Activated CD4-positive, alpha-beta T cell treated with anti-CD3 and anti-CD28 coated beads for 36 hours (primary cell): ENCODE measurements at regions not wholly inside any gene's neighbourhood (a gene's known extent, or its start where the extent isn't known, plus 50 kb on each side); places are given as distances from the start of the nearest gene placed in this dataset.

Experiments
- ATAC-seq: fragments of 200-7000 bp; cut with Tn5 transposase; one replicate; pipeline ENCODE4 v1.10.0; 2021; ENCODE audit warnings: mild to moderate bottlenecking, moderate library complexity
- CTCF ChIA-PET: fragments of 350-600 bp; sonication (Branson Sonifier 250); formaldehyde crosslinking; loops from one replicate; lab custom pipeline; 2021; ENCODE audit warnings: antibody characterized with exemption; lab: Charles Lee
- POLR2A ChIA-PET: fragments of 350-600 bp; sonication (Branson Sonifier 250); formaldehyde crosslinking; loops from one replicate; lab custom pipeline; 2021; ENCODE audit warnings: antibody characterized with exemption, inconsistent platforms; lab: Charles Lee
- DNase-seq: peaks from one replicate; pipeline ENCODE4 v3.0.0-alpha.2; 2020
- H3K27ac Mint-ChIP-seq: one replicate; pipeline ENCODE4 v1.8.0; 2021; ENCODE audit warnings: mixed read lengths
- H3K27me3 Mint-ChIP-seq: one replicate; pipeline ENCODE4 v1.8.0; 2021; ENCODE audit warnings: mixed read lengths
- H3K36me3 Mint-ChIP-seq: one replicate; pipeline ENCODE4 v1.8.0; 2021; ENCODE audit warnings: low read depth, mixed read lengths
- H3K4me1 Mint-ChIP-seq: one replicate; pipeline ENCODE4 v1.8.0; 2021; ENCODE audit warnings: mixed read lengths
- H3K4me3 Mint-ChIP-seq: one replicate; pipeline ENCODE4 v1.8.0; 2021; ENCODE audit warnings: mild to moderate bottlenecking, moderate library complexity, mixed read lengths
- H3K9me3 Mint-ChIP-seq: one replicate; pipeline ENCODE4 v1.8.0; 2021; ENCODE audit warnings: low read depth, mixed read lengths
- intact Hi-C, 2 experiments: fragments of 100-400 bp; cut with DNase I in 1 of 2; cut with micrococcal nuclease in 1 of 2; formaldehyde crosslinking; loops; one replicate each; pipeline versions ENCODE4 v1.14.2 to v1.15.1; 2022 to 2024; cut with DNase I, micrococcal nuclease

DNA sequence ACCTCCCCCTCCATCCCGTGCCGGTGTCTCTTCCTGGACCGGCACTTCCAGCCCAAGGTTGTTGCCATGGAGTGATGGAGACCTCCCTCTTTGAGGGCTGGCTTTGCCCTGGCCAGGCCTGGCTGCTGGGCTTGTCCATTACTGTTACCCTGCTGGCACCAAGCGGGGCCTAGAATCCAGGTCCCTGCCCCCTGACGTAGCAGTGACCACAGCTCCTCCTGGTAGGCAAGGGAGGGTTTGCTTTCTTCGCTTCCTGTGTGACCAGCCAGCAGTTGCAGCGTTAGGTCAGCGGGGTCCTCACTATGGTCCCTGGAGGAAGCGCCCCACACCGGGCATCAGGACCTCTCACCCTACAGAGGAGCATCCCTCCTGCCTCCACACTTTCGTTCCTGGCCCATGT is 146.7 kb upstream of the COL5A1 start:
- no peaks in the 10 kb centered on the region for H3K4me1 Mint-ChIP-seq
- no peaks in the 10 kb centered on the region for H3K36me3 Mint-ChIP-seq
- H3K4me3 Mint-ChIP-seq = no peak overlapping the region
- ChIA-PET CTCF (no interaction called here), POLR2A (no interaction called here)
- no peaks in the 10 kb centered on the region for H3K9me3 Mint-ChIP-seq
- no peak overlapping the region for H3K27ac Mint-ChIP-seq
- no peak for DNase-seq
- H3K27me3 Mint-ChIP-seq = peaks cover 4% of the 10 kb centered on the region
- ATAC-seq = no peak
- intact Hi-C loops = no loop called here

DNA sequence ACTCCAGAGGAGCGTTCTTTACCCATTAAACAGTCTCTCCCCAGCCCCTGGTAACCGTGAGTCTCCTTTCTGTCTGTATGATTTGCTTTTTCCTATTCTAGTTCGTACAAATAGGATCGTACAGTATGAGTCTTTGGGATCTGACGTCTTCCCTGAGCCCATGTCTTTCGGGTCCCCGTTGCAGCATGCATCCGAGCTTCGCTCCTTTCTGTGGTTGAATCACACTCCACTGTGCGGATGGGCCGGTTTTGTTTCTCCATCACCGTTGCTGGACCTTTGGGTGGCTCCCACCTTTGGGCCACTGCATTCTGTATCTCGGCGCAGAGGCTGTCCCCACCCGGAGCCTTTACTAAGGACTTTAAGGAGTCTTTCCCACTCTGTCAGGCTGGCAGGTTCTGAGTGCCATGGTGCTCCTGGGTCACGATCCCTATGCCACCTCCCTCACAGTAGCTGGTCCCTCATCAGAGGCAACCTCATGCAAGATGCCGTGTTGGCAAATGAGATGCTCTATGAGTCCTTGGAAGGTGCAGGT is 145.7 kb upstream of the COL5A1 start:
- ATAC-seq (no peak), DNase-seq (no peak)
- CTCF ChIA-PET = no interaction called here
- no peaks in the 10 kb centered on the region for H3K9me3 Mint-ChIP-seq
- H3K4me3 Mint-ChIP-seq = no peak overlapping the region
- POLR2A ChIA-PET = no interaction called here
- no peaks in the 10 kb centered on the region for H3K4me1 Mint-ChIP-seq
- H3K27ac Mint-ChIP-seq = no peak overlapping the region
- peaks cover 5% of the 10 kb centered on the region for H3K27me3 Mint-ChIP-seq
- no peaks in the 10 kb centered on the region for H3K36me3 Mint-ChIP-seq
- intact Hi-C loops = no loop called here

DNA sequence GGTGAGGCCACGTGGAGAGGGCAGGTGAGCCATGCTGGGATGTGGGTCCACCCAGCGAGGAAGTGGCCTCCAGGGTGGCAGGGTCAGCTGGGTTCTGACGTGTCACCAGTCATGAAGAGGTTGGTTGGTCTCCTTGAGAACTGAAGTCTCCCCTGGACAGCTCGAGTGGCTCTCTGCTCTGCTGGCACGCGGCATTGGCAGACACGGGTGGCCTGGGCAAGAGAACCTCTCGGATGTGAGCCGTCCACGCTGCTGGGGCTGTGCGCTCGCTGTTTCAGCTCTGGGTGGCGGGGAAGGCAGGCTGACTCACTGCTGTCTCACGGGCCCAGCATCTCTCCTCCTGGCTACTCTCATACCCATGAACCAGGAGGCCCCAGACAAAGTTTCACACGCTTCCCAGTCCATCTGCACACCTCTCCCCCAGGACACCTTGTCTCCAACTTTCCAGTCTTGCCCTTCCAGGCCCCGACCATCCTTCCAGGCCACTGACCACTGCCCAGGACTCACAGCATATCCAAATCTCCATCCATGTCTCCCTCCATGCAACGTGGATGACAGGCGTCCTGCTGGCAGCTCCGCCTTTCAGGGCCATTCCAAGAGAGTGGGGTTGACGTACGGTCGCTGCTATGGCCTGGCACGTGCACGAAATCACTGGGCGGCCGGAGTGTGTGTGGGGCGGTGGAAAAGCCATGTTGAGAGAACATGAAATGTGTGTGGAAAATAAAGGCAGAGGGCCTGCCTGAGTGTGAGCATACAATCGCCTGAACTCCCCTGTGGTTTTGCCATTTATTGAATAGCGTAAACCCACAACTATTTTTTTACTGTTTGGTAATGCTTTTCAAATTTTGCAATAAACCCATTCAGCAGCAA is 145.0 kb upstream of the COL5A1 start:
- no peak for ATAC-seq
- Mint-ChIP-seq H3K9me3 (no peaks in the 10 kb centered on the region), H3K27me3 (peaks cover 6% of the 10 kb centered on the region), H3K36me3 (no peaks in the 10 kb centered on the region), H3K4me3 (no peak overlapping the region), H3K27ac (no peak overlapping the region), H3K4me1 (no peaks in the 10 kb centered on the region)
- POLR2A ChIA-PET = no interaction called here
- CTCF ChIA-PET = no interaction called here
- intact Hi-C loops = no loop called here
- no peak for DNase-seq

DNA sequence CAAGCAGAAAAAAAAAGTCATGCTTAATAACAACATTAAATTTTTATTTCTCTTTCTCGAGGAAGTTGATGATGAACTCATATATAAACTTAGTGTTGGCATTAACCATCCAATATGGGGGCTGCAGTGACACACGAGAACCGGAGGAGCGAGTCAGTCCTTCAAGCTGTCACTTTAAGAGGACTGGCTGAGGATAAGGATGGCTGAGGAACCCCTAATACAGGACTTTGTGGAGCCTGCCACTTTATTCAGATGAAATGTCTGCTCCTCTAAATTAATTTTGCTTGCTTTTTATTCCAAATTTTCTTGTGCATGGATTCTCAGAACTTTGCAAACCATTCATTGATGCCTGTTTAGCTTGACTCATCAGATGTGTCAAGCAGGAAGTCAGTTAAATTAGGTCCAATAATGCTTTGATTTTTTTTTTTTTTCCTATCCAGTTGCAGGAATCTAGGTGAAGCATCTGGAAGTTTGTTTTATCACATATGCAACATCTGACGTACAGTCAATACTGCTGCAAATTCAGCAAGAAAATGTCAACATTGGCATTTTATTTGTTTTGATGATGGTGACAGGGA is 144.2 kb upstream of the COL5A1 start:
- no peaks in the 10 kb centered on the region for H3K4me1 Mint-ChIP-seq
- no peak for DNase-seq

DNA sequence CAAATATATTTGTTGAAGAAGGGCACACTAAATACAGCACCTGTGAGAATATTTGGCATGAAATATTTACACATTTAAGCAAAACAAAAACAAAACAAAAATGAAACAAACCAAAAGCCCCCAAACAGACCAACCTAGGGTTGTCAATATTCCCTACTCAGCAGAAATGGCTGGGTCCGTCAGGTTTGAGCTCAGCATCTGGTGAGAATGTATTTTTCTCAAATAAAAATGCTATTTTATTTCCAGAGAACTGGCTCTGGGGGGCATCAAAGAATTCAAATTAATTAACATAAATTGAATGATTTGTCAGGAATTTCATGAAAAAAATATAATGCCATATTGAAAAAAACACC is 142.8 kb upstream of the COL5A1 start:
- POLR2A ChIA-PET = no interaction called here
- CTCF ChIA-PET = no interaction called here

More for the DNA sequence above, 144.2 kb upstream of the COL5A1 start:
- Mint-ChIP-seq H3K27me3 (peaks cover 9% of the 10 kb centered on the region), H3K4me3 (no peak overlapping the region), H3K36me3 (no peaks in the 10 kb centered on the region), H3K27ac (no peak overlapping the region), H3K9me3 (no peaks in the 10 kb centered on the region)
- POLR2A ChIA-PET = no interaction called here
- no peak for ATAC-seq
- CTCF ChIA-PET = no interaction called here
- intact Hi-C loops = no loop called here

DNA sequence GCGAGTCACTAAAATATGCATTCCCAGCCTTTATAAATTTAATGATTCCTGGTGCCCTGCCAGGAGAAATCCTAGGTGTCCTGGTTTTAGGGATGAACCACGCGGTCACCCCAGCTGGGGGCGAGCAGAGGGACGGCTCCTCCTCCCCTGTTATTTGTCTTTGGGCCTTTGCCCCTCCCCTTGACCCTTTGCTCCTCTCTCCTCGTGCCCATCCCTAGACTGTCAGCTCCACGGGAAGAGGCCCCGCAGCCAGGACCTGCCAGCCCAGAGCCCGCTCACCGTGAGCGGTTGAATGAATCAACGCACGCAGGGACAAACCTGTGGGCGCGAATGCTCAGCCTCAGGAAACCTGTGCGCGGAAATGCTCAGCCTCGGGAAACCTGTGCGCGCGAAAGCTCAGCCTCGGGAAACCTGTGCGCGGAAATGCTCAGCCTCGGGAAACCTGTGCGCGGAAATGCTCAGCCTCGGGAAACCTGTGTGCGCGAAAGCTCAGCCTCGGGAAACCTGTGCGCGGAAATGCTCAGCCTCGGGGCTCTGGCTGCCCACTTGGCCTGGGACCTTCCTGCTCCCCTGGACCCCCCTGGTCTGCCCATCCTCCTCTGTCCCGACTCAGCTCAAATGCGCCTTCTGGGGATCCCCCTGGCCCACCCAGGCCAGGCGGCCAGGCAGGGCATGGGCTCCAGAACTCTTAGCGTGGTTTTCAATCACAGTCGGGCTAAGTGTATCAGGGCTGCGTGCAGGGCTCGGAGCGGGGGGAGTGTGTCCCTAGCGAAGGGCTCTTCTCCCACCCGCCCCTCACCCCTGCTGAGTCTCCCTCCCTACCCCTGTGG is 140.5 kb upstream of the COL5A1 start:
- intact Hi-C loops = no loop called here
- ATAC-seq (no peak), DNase-seq (no peak)
- POLR2A ChIA-PET = interaction anchor here (0.6 kb wide), 1 partner anchor 428 kb away, joined by 4 read pairs; no protein-coding TSS in a partner anchor
- H3K27me3 Mint-ChIP-seq = peaks cover 5% of the 10 kb centered on the region
- H3K27ac Mint-ChIP-seq = no peak overlapping the region
- no peaks in the 10 kb centered on the region for H3K9me3 Mint-ChIP-seq
- no peaks in the 10 kb centered on the region for H3K36me3 Mint-ChIP-seq
- H3K4me3 Mint-ChIP-seq = no peak overlapping the region
- H3K4me1 Mint-ChIP-seq = no peaks in the 10 kb centered on the region
- CTCF ChIA-PET = interaction anchor here (1.3 kb wide), 1 partner anchor 24 kb away, joined by 5 read pairs; no protein-coding TSS in a partner anchor

More for the DNA sequence above, 142.8 kb upstream of the COL5A1 start:
- H3K4me3 Mint-ChIP-seq = no peak overlapping the region
- no peaks in the 10 kb centered on the region for H3K4me1 Mint-ChIP-seq
- intact Hi-C loops = no loop called here
- peaks cover 5% of the 10 kb centered on the region for H3K27me3 Mint-ChIP-seq
- H3K9me3 Mint-ChIP-seq = no peaks in the 10 kb centered on the region
- DNase-seq (no peak), ATAC-seq (no peak)
- no peak overlapping the region for H3K27ac Mint-ChIP-seq
- no peaks in the 10 kb centered on the region for H3K36me3 Mint-ChIP-seq

DNA sequence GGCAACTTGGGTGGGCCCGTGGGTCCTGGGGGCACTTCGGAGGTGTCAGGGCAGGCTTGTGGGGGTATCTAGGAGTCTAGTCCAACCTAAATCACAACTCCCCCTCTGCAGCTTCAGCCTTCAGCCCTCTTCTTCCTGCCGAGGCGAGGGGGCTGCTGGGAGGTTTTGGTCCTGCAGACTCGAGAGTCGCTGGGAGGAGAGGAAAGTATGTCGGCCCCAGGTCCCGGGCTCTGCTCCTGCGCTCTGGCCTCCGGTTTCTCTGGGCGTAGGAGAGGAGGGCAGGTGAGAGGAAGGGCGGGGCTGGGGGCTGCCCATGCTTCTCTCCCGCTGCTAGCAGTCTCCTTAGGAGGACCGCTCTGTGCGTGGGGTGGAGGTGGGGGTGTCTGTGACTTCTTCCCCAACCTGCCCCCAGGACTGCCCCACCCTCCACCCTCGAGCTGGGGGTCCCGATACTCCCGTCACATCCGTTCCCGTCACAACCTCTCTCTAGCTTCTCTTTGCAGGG is 139.8 kb upstream of the COL5A1 start:
- intact Hi-C loops = no loop called here
- DNase-seq = no peak
- Mint-ChIP-seq H3K4me1 (no peaks in the 10 kb centered on the region), H3K27ac (no peak overlapping the region), H3K4me3 (no peak overlapping the region), H3K9me3 (no peaks in the 10 kb centered on the region), H3K27me3 (peaks cover 7% of the 10 kb centered on the region), H3K36me3 (no peaks in the 10 kb centered on the region)
- ChIA-PET POLR2A (interaction anchor here (0.6 kb wide), 1 partner anchor 429 kb away, joined by 4 read pairs; no protein-coding TSS in a partner anchor), CTCF (no interaction called here)
- ATAC-seq = no peak

DNA sequence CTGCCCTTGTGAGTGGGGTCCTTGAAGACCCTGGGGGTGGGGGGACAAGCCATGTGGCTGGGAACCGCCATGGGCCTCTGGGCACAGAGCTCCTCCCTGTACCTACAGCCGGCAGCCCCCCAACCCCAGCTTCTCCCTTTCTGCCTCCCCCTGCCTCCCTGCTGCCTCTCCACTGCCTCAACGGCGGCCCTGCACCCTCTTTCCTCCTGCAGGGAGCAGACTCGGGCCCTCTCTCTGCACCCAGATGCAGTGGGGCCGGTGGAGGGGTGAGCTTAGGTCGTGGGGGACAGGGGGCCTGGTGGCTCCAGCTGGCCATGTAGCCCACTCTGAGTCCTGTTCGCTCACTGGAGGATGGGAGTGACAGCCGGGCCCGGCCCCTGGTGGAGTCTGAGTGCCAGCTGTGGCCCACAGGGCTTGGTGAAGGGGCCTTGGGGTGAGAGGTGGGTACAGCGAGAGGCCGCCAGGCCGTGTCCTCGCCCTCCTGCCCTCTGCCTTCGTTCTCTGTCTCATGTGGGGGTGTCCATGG is 139.3 kb upstream of the COL5A1 start:
- H3K4me3 Mint-ChIP-seq = no peak overlapping the region
- H3K36me3 Mint-ChIP-seq = no peaks in the 10 kb centered on the region
- ATAC-seq = no peak
- no peaks in the 10 kb centered on the region for H3K9me3 Mint-ChIP-seq
- ChIA-PET POLR2A (no interaction called here), CTCF (no interaction called here)
- H3K27me3 Mint-ChIP-seq = peaks cover 7% of the 10 kb centered on the region
- no peak overlapping the region for H3K27ac Mint-ChIP-seq
- intact Hi-C loops = no loop called here
- DNase-seq = no peak
- H3K4me1 Mint-ChIP-seq = no peaks in the 10 kb centered on the region

DNA sequence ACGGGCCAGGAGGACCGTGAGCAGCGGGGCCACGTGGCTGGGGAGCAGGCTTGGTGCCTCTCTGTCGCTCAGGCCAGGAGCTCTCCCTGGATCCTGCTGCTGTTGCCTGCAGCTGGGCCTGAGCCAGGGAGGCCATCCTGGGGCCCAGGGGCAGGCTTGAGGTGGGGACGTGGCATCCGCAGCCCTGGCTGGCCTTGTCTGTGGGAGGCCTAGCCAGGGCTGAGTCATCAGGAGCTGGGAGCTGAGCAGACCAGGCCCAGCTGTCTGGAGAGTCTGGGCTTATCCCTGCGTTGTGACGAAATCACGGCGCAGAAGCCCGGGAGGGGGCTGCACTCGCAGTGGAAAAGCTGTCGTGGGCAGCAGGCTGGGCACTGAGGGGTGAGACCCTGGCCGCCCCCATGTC is 138.8 kb upstream of the COL5A1 start:
- no peak overlapping the region for H3K27ac Mint-ChIP-seq
- intact Hi-C loops = no loop called here
- H3K4me1 Mint-ChIP-seq = no peaks in the 10 kb centered on the region
- no peaks in the 10 kb centered on the region for H3K9me3 Mint-ChIP-seq
- no peaks in the 10 kb centered on the region for H3K36me3 Mint-ChIP-seq
- ChIA-PET POLR2A (no interaction called here), CTCF (interaction anchor here (0.7 to 0.8 kb wide), 2 partner anchors 54 to 855 kb away, joined by 3 read pairs; no protein-coding TSS in a partner anchor)
- peaks cover 7% of the 10 kb centered on the region for H3K27me3 Mint-ChIP-seq
- no peak for ATAC-seq
- DNase-seq = no peak
- no peak overlapping the region for H3K4me3 Mint-ChIP-seq

DNA sequence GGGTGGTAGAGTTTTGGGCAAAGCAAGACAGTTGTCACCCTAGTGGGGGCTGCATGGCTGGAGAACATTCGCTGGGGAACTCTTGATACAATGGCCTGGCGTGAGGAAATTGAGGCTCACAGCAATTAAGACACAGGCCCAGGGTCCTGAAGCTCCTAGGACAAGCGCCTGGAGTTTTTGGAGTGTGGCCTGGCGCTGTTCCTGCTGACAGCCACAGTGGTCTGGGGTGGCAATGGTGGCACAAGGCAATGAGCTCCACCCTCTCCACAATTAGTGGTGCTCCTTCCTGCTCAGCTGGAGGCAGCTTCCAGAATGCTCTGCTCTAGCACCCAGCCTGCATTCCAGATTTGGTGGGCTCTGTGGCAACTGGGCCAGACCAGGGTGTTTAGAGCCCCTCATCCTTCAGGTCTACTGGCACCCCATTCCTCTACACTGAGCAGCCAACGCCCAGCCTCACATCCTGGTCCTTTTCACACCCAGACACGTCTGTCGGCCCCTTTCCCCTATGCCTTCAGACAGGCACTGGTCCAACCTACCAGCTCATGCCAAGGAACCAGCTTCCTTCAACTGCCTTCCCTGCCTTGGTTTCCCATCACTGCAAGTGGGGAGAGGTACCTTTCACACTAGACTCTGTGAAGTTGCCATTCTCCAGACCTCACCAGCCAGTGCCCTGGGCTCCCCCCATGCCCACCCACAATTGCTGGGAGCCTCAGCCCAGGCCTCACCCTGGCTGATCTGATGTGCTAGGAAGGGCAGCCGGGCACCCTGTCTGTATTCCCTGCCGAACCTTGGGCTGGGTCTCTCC is 138.1 kb upstream of the COL5A1 start:
- no peak overlapping the region for H3K27ac Mint-ChIP-seq
- intact Hi-C loops = no loop called here
- ATAC-seq = no peak
- ChIA-PET CTCF (interaction anchor here (0.7 to 0.8 kb wide), 2 partner anchors 55 to 856 kb away, joined by 3 read pairs; no protein-coding TSS in a partner anchor), POLR2A (no interaction called here)
- no peak overlapping the region for H3K4me3 Mint-ChIP-seq
- H3K27me3 Mint-ChIP-seq = peaks cover 7% of the 10 kb centered on the region
- H3K9me3 Mint-ChIP-seq = no peaks in the 10 kb centered on the region
- no peaks in the 10 kb centered on the region for H3K36me3 Mint-ChIP-seq
- H3K4me1 Mint-ChIP-seq = no peaks in the 10 kb centered on the region
- DNase-seq = no peak

DNA sequence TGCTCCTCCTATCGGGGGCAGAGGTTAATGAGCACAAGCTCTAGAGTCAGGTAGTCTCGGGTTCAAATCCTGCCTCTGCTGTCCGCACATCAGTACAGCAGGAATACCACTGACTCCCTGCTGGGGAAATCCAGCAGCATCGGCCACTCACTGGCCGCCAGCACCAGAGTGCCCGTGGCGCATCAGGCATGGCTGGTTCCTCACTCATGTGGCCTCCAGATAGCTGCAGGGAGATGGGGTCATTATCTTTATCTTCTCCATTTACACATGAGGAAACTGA is 137.6 kb upstream of the COL5A1 start:
- DNase-seq = no peak
- Mint-ChIP-seq H3K27ac (no peak overlapping the region), H3K4me1 (no peaks in the 10 kb centered on the region), H3K27me3 (peaks cover 7% of the 10 kb centered on the region), H3K4me3 (no peak overlapping the region), H3K36me3 (no peaks in the 10 kb centered on the region), H3K9me3 (no peaks in the 10 kb centered on the region)
- intact Hi-C loops = no loop called here
- POLR2A ChIA-PET = no interaction called here
- CTCF ChIA-PET = no interaction called here
- no peak for ATAC-seq
